Testis (tissue), 2 donors: ENCODE measurements at regions not wholly inside any gene's neighbourhood (a gene's known extent, or its start where the extent isn't known, plus 50 kb on each side); places are given as distances from the start of the nearest gene placed in this dataset.

Experiments used
- DNase-seq: peaks from one replicate; pipeline ENCODE4 v3.0.0-alpha.2; 2019
- H3K27ac ChIP-seq, 2 donors: fragments of 200-600 bp; sonication (generic); one replicate each; pipeline ENCODE4 v1.5.1; 2019
- H3K27me3 ChIP-seq: fragments of 200-600 bp; sonication (generic); one replicate; pipeline ENCODE4 v1.5.1; 2019
- H3K36me3 ChIP-seq: fragments of 200-600 bp; sonication (generic); one replicate; pipeline ENCODE4 v1.5.1; 2017; ENCODE audit warnings: low read depth; ENCODE audit errors: missing control alignments
- H3K4me1 ChIP-seq: fragments of 200-600 bp; sonication (generic); one replicate; pipeline ENCODE4 v1.5.1; 2019
- H3K4me3 ChIP-seq, 2 donors: fragments of 200-600 bp; sonication (generic); one replicate each; pipeline ENCODE4 v1.5.1; 2017 to 2019
- H3K9me3 ChIP-seq: fragments of 200-600 bp; sonication (generic); one replicate; pipeline ENCODE4 v1.5.1; 2017
- POLR2A ChIP-seq: fragments of 450-650 bp; IDR thresholded peaks from one replicate; pipeline ENCODE4 v1.6.1; 2017; ENCODE audit warnings: antibody characterized with exemption, mild to moderate bottlenecking, moderate library complexity
- WGBS, 2 donors: methylation state at CpG; one replicate each; pipeline ENCODE4 v1.1.5; 2018; 5-methylcytosine and 5-hydroxymethylcytosine counted together
- intact Hi-C: fragments of 100-400 bp; cut with DNase I; formaldehyde crosslinking; loops from one replicate; pipeline ENCODE4 v1.15.1; 2023; ENCODE audit warnings: low total_unique reads
- TF ChIP-seq, protein P1 (sequence below), 3 experiments: fragments of 450-650 bp in 2 of 3; fragments of 200-600 bp in 1 of 3; sonication (generic) in 1 of 3; IDR thresholded peaks; one replicate each; pipeline ENCODE4 v1.5.1; 2016 to 2019; ENCODE audit warnings: antibody characterized with exemption in 3 of 3, mild to moderate bottlenecking in 2 of 3, moderate library complexity in 1 of 3

DNA sequence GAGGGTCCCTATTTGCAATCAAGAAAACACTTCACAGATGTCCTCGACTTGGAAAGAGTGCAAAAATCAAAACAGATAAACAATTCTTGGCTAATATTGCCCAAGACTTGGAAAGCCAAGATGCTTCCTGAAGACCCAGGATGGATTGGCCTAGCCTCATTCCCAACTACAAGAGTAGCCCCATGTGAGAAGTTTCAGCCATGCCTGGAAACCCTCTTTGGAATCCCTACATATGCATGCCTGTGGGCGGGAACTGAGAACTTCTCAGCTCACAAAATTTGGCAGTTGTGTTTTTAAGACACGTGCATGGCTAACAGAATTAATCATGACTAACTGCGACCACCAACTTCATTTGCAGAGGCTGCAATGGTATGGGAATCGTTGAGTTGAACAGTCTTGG, 283.2 kb upstream of the TBX3 start:
- H3K27me3 ChIP-seq: no peaks in the 10 kb centered on the region
- H3K36me3 ChIP-seq: no peaks in the 10 kb centered on the region
- H3K4me1 ChIP-seq: no peaks in the 10 kb centered on the region
- TF ChIP-seq POLR2A: no peak
- TF ChIP-seq, protein P1, sequence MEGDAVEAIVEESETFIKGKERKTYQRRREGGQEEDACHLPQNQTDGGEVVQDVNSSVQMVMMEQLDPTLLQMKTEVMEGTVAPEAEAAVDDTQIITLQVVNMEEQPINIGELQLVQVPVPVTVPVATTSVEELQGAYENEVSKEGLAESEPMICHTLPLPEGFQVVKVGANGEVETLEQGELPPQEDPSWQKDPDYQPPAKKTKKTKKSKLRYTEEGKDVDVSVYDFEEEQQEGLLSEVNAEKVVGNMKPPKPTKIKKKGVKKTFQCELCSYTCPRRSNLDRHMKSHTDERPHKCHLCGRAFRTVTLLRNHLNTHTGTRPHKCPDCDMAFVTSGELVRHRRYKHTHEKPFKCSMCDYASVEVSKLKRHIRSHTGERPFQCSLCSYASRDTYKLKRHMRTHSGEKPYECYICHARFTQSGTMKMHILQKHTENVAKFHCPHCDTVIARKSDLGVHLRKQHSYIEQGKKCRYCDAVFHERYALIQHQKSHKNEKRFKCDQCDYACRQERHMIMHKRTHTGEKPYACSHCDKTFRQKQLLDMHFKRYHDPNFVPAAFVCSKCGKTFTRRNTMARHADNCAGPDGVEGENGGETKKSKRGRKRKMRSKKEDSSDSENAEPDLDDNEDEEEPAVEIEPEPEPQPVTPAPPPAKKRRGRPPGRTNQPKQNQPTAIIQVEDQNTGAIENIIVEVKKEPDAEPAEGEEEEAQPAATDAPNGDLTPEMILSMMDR (IDR thresholded peaks at IDR 0.05): no peak
- H3K4me3 ChIP-seq: no peak overlapping the region
- no peak overlapping the region for H3K27ac ChIP-seq
- no peaks in the 10 kb centered on the region for H3K9me3 ChIP-seq
- 92 to 94% methylated on average over 5 of the region's 5 CpGs for WGBS, 2 donors
- intact Hi-C loops: no loop called here
- no peak for DNase-seq

DNA sequence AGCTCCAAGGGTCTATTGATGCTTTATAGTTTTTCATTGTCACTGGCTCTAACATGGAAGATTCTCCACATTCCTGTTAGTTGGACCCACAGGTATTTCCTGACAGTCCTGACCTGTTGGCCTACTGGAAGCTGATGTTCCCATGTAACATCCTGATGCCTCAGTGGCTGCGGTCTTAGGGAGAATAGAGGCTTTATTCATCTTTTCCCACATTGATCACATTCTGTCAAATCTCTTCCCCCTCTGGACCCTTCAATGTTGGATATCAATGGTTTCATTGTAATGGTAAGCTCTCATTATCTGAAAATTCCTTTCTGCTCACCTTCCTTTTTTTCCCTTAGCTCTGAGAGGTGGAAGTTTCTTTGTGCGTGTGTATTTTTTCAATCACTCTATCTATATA, 280.9 kb upstream of the TBX3 start:
- no peak for TF ChIP-seq POLR2A
- TF ChIP-seq, protein P1 (IDR thresholded peaks at IDR 0.05): no peak
- WGBS, 2 donors: 87 to 91% methylated on average over 2 of the region's 2 CpGs
- H3K9me3 ChIP-seq: no peaks in the 10 kb centered on the region
- no peak overlapping the region for H3K4me3 ChIP-seq
- H3K27me3 ChIP-seq: no peaks in the 10 kb centered on the region
- no peak overlapping the region for H3K27ac ChIP-seq
- no peaks in the 10 kb centered on the region for H3K4me1 ChIP-seq
- no peak for DNase-seq
- H3K36me3 ChIP-seq: no peaks in the 10 kb centered on the region
- intact Hi-C loops: no loop called here

- H3K4me1 ChIP-seq: no peaks in the 10 kb centered on the region
- H3K36me3 ChIP-seq: no peaks in the 10 kb centered on the region
- H3K4me3 ChIP-seq: no peak overlapping the region
- no peak overlapping the region for H3K27ac ChIP-seq
- DNase-seq: no peak
- no peaks in the 10 kb centered on the region for H3K9me3 ChIP-seq
- intact Hi-C loops: no loop called here
- TF ChIP-seq, protein P1 (IDR thresholded peaks at IDR 0.05): no peak
- TF ChIP-seq POLR2A: no peak
- no peaks in the 10 kb centered on the region for H3K27me3 ChIP-seq
- 90 to 93% methylated on average over 4 of the region's 4 CpGs for WGBS, 2 donors
These were observed 279.9 kb upstream of the TBX3 start for GRCh38 chr12:114963846-114964245.

GRCh38 chr12:114961491-114961890, 277.5 kb upstream of the TBX3 start:
- WGBS, 2 donors: 78 to 84% methylated on average over 7 of the region's 7 CpGs
- H3K27me3 ChIP-seq: no peaks in the 10 kb centered on the region
- H3K4me1 ChIP-seq: no peaks in the 10 kb centered on the region
- H3K9me3 ChIP-seq: no peaks in the 10 kb centered on the region
- TF ChIP-seq, protein P1 (IDR thresholded peaks at IDR 0.05): no peak
- TF ChIP-seq POLR2A: no peak
- no peaks in the 10 kb centered on the region for H3K36me3 ChIP-seq
- intact Hi-C loops: no loop called here
- DNase-seq: no peak
- no peak overlapping the region for H3K4me3 ChIP-seq
- H3K27ac ChIP-seq: no peak overlapping the region

DNA sequence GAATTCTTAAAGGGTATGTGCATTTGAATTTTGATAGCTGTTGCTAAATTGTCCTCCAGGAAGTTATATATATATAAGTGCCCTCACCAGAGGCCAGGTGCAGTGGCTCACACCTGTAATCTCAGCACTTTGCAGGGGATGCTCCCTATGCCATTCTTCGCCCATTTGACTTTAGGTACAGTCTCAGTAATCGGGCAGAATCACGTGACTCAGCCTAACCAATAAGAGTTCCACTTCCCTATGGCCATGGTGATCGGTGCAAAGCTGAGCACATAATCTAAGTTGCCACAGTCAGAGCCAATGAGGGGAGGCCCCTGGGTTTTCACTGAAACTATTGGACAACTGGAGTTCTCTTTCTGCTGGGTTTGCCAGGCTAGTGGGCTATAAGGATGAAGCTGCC, 274.6 kb upstream of the TBX3 start:
- Histone ChIP-seq H3K27ac (no peak overlapping the region), H3K9me3 (no peaks in the 10 kb centered on the region), H3K27me3 (no peaks in the 10 kb centered on the region), H3K36me3 (no peaks in the 10 kb centered on the region), H3K4me3 (no peak overlapping the region), H3K4me1 (no peaks in the 10 kb centered on the region)
- DNase-seq: peak; percentile 23
- intact Hi-C loops: no loop called here
- 80 to 86% methylated on average over 4 of the region's 4 CpGs for WGBS, 2 donors
- TF ChIP-seq, protein P1 (IDR thresholded peaks at IDR 0.05): no peak
- no peak for TF ChIP-seq POLR2A
